ENCODE measurements at regions not wholly inside any gene's neighbourhood (a gene's known extent, or its start where the extent isn't known, plus 50 kb on each side); places are given as distances from the start of the nearest gene placed in this dataset.

- CTCF ChIA-PET: no interaction called here
- H3K4me3 ChIP-seq (ENCODE audit: control insufficient read depth in 1 of 7, extremely low read depth in 1 of 7, insufficient read depth in 4 of 7, low read depth in 2 of 7, low read length in 6 of 7): no peak overlapping the region
- no peak overlapping the region for H3K27ac ChIP-seq (ENCODE audit: insufficient read depth in 1 of 2, low read depth in 1 of 2, low read length in 2 of 2, poor library complexity in 1 of 2, severe bottlenecking in 2 of 2)
- POLR2A ChIA-PET: no interaction called here
- H3K27me3 ChIP-seq (replicated peaks in 2 of 5; ENCODE audit: control insufficient read depth in 4 of 5, insufficient read depth in 5 of 5, low read length in 4 of 5): peaks cover 0 to 2% (median 0%) of the 10 kb centered on the region in 5 experiments
- no peaks in the 10 kb centered on the region for H3K36me3 ChIP-seq (ENCODE audit: control insufficient read depth in 4 of 4, insufficient read depth in 4 of 4, low read length in 3 of 4)
- no peaks in the 10 kb centered on the region for H3K9me3 ChIP-seq (ENCODE audit: control extremely low read depth in 1 of 5, control insufficient read depth in 4 of 5, insufficient read depth in 2 of 5, low read depth in 1 of 5, low read length in 4 of 5)
- WGBS (ENCODE audit: insufficient coverage): 100% methylated on average over 4 of the region's 4 CpGs
- DNase-seq: no peak
- H3K4me1 ChIP-seq (ENCODE audit: control extremely low read depth in 1 of 4, control insufficient read depth in 4 of 4, insufficient read depth in 4 of 4, low read length in 3 of 4): no peaks in the 10 kb centered on the region
These were observed 54.3 kb upstream of the CREB3L1 start for GRCh38 chr11:46223252-46223513.

- no peak for DNase-seq
- 100% methylated on average over 4 of the region's 5 CpGs for whole genome bisulfite sequencing (ENCODE audit: insufficient coverage)
- H3K36me3 ChIP-seq (ENCODE audit: control insufficient read depth in 4 of 4, insufficient read depth in 4 of 4, low read length in 3 of 4): no peaks in the 10 kb centered on the region
- H3K4me3 ChIP-seq (ENCODE audit: control insufficient read depth in 1 of 7, extremely low read depth in 1 of 7, insufficient read depth in 4 of 7, low read depth in 2 of 7, low read length in 6 of 7): no peak overlapping the region
- H3K27ac ChIP-seq (ENCODE audit: insufficient read depth in 1 of 2, low read depth in 1 of 2, low read length in 2 of 2, poor library complexity in 1 of 2, severe bottlenecking in 2 of 2): no peak overlapping the region
- H3K27me3 ChIP-seq (replicated peaks in 2 of 5; ENCODE audit: control insufficient read depth in 4 of 5, insufficient read depth in 5 of 5, low read length in 4 of 5): peaks cover 0 to 2% (median 0%) of the 10 kb centered on the region in 5 experiments
- POLR2A ChIA-PET: no interaction called here
- H3K4me1 ChIP-seq (ENCODE audit: control extremely low read depth in 1 of 4, control insufficient read depth in 4 of 4, insufficient read depth in 4 of 4, low read length in 3 of 4): no peaks in the 10 kb centered on the region
- no peaks in the 10 kb centered on the region for H3K9me3 ChIP-seq (ENCODE audit: control extremely low read depth in 1 of 5, control insufficient read depth in 4 of 5, insufficient read depth in 2 of 5, low read depth in 1 of 5, low read length in 4 of 5)
- CTCF ChIA-PET: no interaction called here
These were observed 54.8 kb upstream of the CREB3L1 start for GRCh38 chr11:46222490-46223251.

GRCh38 chr11:46220313-46220712 is 57.1 kb upstream of the CREB3L1 start:
- no peaks in the 10 kb centered on the region for H3K4me1 ChIP-seq (ENCODE audit: control extremely low read depth in 1 of 4, control insufficient read depth in 4 of 4, insufficient read depth in 4 of 4, low read length in 3 of 4)
- no peaks in the 10 kb centered on the region for H3K36me3 ChIP-seq (ENCODE audit: control insufficient read depth in 4 of 4, insufficient read depth in 4 of 4, low read length in 3 of 4)
- no peaks in the 10 kb centered on the region for H3K27me3 ChIP-seq (replicated peaks in 2 of 5; ENCODE audit: control insufficient read depth in 4 of 5, insufficient read depth in 5 of 5, low read length in 4 of 5)
- no peak for DNase-seq
- WGBS (ENCODE audit: insufficient coverage): no CpG with 5 or more reads among the region's 3 CpGs
- no peak overlapping the region for H3K4me3 ChIP-seq (ENCODE audit: control insufficient read depth in 1 of 7, extremely low read depth in 1 of 7, insufficient read depth in 4 of 7, low read depth in 2 of 7, low read length in 6 of 7)
- H3K27ac ChIP-seq (ENCODE audit: insufficient read depth in 1 of 2, low read depth in 1 of 2, low read length in 2 of 2, poor library complexity in 1 of 2, severe bottlenecking in 2 of 2): no peak overlapping the region
- POLR2A ChIA-PET: no interaction called here
- no peaks in the 10 kb centered on the region for H3K9me3 ChIP-seq (ENCODE audit: control extremely low read depth in 1 of 5, control insufficient read depth in 4 of 5, insufficient read depth in 2 of 5, low read depth in 1 of 5, low read length in 4 of 5)
- CTCF ChIA-PET: interaction anchor here (0.9 kb wide), 1 partner anchor 18 kb away, joined by 3 read pairs; no protein-coding TSS in a partner anchor

- WGBS (ENCODE audit: insufficient coverage): 94% methylated on average over 6 of the region's 6 CpGs
- no peak overlapping the region for H3K27ac ChIP-seq (ENCODE audit: insufficient read depth in 1 of 2, low read depth in 1 of 2, low read length in 2 of 2, poor library complexity in 1 of 2, severe bottlenecking in 2 of 2)
- no peaks in the 10 kb centered on the region for H3K9me3 ChIP-seq (ENCODE audit: control extremely low read depth in 1 of 5, control insufficient read depth in 4 of 5, insufficient read depth in 2 of 5, low read depth in 1 of 5, low read length in 4 of 5)
- H3K27me3 ChIP-seq (replicated peaks in 2 of 5; ENCODE audit: control insufficient read depth in 4 of 5, insufficient read depth in 5 of 5, low read length in 4 of 5): no peaks in the 10 kb centered on the region
- no peak for DNase-seq
- H3K36me3 ChIP-seq (ENCODE audit: control insufficient read depth in 4 of 4, insufficient read depth in 4 of 4, low read length in 3 of 4): no peaks in the 10 kb centered on the region
- no peaks in the 10 kb centered on the region for H3K4me1 ChIP-seq (ENCODE audit: control extremely low read depth in 1 of 4, control insufficient read depth in 4 of 4, insufficient read depth in 4 of 4, low read length in 3 of 4)
- POLR2A ChIA-PET: no interaction called here
- CTCF ChIA-PET: no interaction called here
- no peak overlapping the region for H3K4me3 ChIP-seq (ENCODE audit: control insufficient read depth in 1 of 7, extremely low read depth in 1 of 7, insufficient read depth in 4 of 7, low read depth in 2 of 7, low read length in 6 of 7)
These were observed 60.7 kb upstream of the CREB3L1 start for GRCh38 chr11:46216765-46217089.

GRCh38 chr11:46216019-46216764 is 61.3 kb upstream of the CREB3L1 start:
- Histone ChIP-seq H3K9me3 (ENCODE audit: control extremely low read depth in 1 of 5, control insufficient read depth in 4 of 5, insufficient read depth in 2 of 5, low read depth in 1 of 5, low read length in 4 of 5) (no peaks in the 10 kb centered on the region), H3K36me3 (ENCODE audit: control insufficient read depth in 4 of 4, insufficient read depth in 4 of 4, low read length in 3 of 4) (no peaks in the 10 kb centered on the region), H3K27me3 (replicated peaks in 2 of 5; ENCODE audit: control insufficient read depth in 4 of 5, insufficient read depth in 5 of 5, low read length in 4 of 5) (no peaks in the 10 kb centered on the region), H3K27ac (ENCODE audit: insufficient read depth in 1 of 2, low read depth in 1 of 2, low read length in 2 of 2, poor library complexity in 1 of 2, severe bottlenecking in 2 of 2) (no peak overlapping the region), H3K4me3 (ENCODE audit: control insufficient read depth in 1 of 7, extremely low read depth in 1 of 7, insufficient read depth in 4 of 7, low read depth in 2 of 7, low read length in 6 of 7) (no peak overlapping the region), H3K4me1 (ENCODE audit: control extremely low read depth in 1 of 4, control insufficient read depth in 4 of 4, insufficient read depth in 4 of 4, low read length in 3 of 4) (no peaks in the 10 kb centered on the region)
- 93% methylated on average over 7 of the region's 10 CpGs for WGBS (ENCODE audit: insufficient coverage)
- DNase-seq: no peak
- ChIA-PET POLR2A (no interaction called here), CTCF (no interaction called here)

GRCh38 chr11:46215208-46215931 is 62.1 kb upstream of the CREB3L1 start:
- Histone ChIP-seq H3K4me1 (ENCODE audit: control extremely low read depth in 1 of 4, control insufficient read depth in 4 of 4, insufficient read depth in 4 of 4, low read length in 3 of 4) (no peaks in the 10 kb centered on the region), H3K27ac (ENCODE audit: insufficient read depth in 1 of 2, low read depth in 1 of 2, low read length in 2 of 2, poor library complexity in 1 of 2, severe bottlenecking in 2 of 2) (no peak overlapping the region), H3K27me3 (replicated peaks in 2 of 5; ENCODE audit: control insufficient read depth in 4 of 5, insufficient read depth in 5 of 5, low read length in 4 of 5) (no peaks in the 10 kb centered on the region), H3K9me3 (ENCODE audit: control extremely low read depth in 1 of 5, control insufficient read depth in 4 of 5, insufficient read depth in 2 of 5, low read depth in 1 of 5, low read length in 4 of 5) (no peaks in the 10 kb centered on the region), H3K36me3 (ENCODE audit: control insufficient read depth in 4 of 4, insufficient read depth in 4 of 4, low read length in 3 of 4) (no peaks in the 10 kb centered on the region), H3K4me3 (ENCODE audit: control insufficient read depth in 1 of 7, extremely low read depth in 1 of 7, insufficient read depth in 4 of 7, low read depth in 2 of 7, low read length in 6 of 7) (no peak overlapping the region)
- ChIA-PET CTCF (no interaction called here), POLR2A (no interaction called here)
- no peak for DNase-seq
- 95% methylated on average over 10 of the region's 10 CpGs for WGBS (ENCODE audit: insufficient coverage)

GRCh38 chr11:46212720-46213119 is 64.7 kb upstream of the CREB3L1 start:
- ChIA-PET CTCF (no interaction called here), POLR2A (no interaction called here)
- DNase-seq: no peak

More at GRCh38 chr11:46212720-46213119, 64.7 kb upstream of the CREB3L1 start:
- no peaks in the 10 kb centered on the region for H3K36me3 ChIP-seq (ENCODE audit: control insufficient read depth in 4 of 4, insufficient read depth in 4 of 4, low read length in 3 of 4)
- no peak overlapping the region for H3K27ac ChIP-seq (ENCODE audit: insufficient read depth in 1 of 2, low read depth in 1 of 2, low read length in 2 of 2, poor library complexity in 1 of 2, severe bottlenecking in 2 of 2)
- H3K9me3 ChIP-seq (ENCODE audit: control extremely low read depth in 1 of 5, control insufficient read depth in 4 of 5, insufficient read depth in 2 of 5, low read depth in 1 of 5, low read length in 4 of 5): no peaks in the 10 kb centered on the region
- no peaks in the 10 kb centered on the region for H3K27me3 ChIP-seq (replicated peaks in 2 of 5; ENCODE audit: control insufficient read depth in 4 of 5, insufficient read depth in 5 of 5, low read length in 4 of 5)
- no peaks in the 10 kb centered on the region for H3K4me1 ChIP-seq (ENCODE audit: control extremely low read depth in 1 of 4, control insufficient read depth in 4 of 4, insufficient read depth in 4 of 4, low read length in 3 of 4)
- no peak overlapping the region for H3K4me3 ChIP-seq (ENCODE audit: control insufficient read depth in 1 of 7, extremely low read depth in 1 of 7, insufficient read depth in 4 of 7, low read depth in 2 of 7, low read length in 6 of 7)
- 100% methylated on average over 1 of the region's 3 CpGs for WGBS (ENCODE audit: insufficient coverage)
